NCI-H345 (cell line): ENCODE measurements at regions not wholly inside any gene's neighbourhood (a gene's known extent, or its start where the extent isn't known, plus 50 kb on each side); places are given as distances from the start of the nearest gene placed in this dataset.
"Not testable (repeated sequence)": the region's sequence is repeated elsewhere in the genome, so short reads cannot be mapped to it uniquely, and the experiment has no call there.

ENCODE experiments used
- DNase-seq: peaks from one replicate; lab custom pipeline; 2025; lab: John Stamatoyannopoulos, UW

GRCh38 chr2:138390316-138390945, 111.1 kb upstream of the SPOPL start:
- no peak for DNase-seq

DNA sequence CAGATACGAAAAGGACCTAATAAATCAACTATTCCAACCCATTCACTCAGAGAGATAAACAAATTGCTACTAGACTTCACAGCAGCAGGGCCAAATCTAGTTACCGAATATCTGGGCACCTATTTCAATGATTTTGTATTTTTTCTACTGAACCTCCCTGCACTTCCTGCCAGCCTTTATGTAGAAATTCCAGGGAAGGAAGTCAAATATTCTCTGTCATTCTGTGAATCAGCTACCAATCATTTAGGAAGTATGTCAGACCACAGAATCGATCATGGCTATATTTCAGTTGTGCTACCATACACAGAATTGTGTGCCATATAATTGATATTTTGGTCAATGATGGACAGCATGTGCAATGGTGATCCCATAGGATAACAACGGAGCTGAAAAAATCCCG, 109.6 kb upstream of the SPOPL start:
- DNase-seq, result no peak

DNA sequence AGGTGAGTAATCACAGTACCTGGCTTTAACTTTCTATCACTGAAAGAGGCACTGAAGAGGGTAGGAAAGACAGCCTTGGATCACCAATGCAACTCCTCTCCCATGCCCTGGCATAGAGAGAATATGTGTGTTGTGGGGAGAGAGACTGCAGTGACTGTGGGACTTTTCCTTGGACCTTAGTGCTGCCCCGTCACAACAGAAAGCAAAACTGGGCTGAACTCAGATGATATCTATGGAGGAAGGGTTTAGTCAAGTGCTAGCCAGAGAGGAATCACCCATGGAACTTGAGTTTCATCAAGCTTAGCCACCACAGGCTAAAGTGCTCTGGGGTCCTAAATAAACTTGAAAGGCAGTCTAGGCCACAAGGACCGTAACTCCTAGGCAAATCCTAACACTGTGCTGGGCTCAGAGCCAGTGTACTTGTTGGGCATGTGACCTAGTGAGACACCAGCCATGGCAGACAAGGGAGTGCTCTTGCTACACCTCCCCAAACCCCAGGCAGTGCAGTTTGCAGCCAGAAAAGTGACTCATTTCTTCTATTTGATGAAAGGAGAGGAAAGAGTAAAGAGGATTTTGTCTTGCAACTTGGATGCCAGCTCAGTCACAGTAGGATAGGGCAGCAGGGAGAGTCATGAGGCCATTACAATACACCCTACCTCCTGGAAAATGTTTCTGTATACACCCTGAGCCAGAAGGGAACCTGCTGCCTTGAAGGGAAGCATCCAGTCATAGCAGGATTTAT, 105.8 kb upstream of the SPOPL start:
- DNase-seq, result no peak

DNA sequence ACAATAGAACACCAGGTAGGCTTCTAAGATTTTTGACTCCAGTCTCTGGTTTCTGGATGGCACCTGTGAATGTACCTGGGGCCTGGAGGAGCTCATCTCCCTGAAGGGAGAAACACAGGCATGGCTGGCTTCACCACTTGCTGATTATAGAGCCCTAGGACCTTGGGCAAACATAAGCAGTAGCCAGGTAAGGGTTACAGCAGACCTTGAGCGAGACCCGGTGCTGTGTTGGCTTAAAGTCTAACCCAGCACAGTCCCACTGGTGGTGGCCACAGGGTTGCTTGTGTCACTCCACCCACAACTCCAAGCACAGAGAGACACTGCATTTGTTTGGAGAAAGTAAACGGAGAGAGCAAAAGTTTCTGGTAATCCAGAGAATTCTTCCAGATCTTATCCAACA, 104.7 kb upstream of the SPOPL start:
- no peak for DNase-seq

DNA sequence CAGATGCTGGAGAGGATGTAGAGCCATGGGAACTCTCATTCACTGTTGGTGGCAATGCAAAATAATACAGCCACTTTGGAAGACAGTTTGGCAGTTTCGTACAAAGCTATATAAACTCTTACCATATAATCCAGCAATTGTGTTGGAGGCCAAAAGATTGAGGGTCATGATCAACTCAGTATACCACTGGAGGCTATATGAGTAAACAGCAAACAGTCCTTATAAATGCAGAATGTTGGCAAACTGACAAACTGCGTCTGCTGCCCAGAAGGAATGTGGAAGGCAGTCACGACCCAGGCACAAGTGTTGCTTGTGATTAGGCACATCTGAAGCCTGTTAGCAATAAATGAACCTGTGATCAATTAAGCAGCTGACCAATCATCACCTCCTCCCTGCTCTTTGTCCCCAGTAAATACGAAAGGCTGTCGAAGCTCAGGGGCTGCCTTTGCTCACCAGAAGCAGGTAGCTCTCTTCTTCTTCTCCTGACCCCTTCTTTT, 98.1 kb upstream of the SPOPL start:
- DNase-seq, result no peak

GRCh38 chr2:138414014-138414413, 87.6 kb upstream of the SPOPL start:
- no peak for DNase-seq

DNA sequence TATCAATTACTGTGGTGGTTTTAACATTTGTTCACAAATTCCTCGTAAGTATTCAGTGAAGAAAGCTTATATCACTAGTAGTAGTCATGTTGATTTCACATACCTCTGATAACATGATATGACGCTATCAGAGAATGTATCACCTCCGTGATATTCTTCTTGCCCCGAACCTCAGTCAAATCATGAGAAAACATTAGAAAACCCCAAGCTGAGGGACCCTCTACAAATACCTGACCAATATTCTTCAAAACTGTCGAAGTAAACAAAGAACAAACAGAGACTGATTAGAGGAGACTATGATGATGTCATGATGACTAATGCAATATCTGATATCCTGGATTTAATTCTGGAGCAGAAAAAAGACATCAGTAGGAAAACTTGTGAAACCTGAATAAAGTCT, 85.6 kb upstream of the SPOPL start:
- DNase-seq, result no peak

GRCh38 chr2:138418453-138418852, 83.1 kb upstream of the SPOPL start:
- no peak for DNase-seq

GRCh38 chr2:138421315-138421970, 80.1 kb upstream of the SPOPL start:
- DNase-seq, result no peak

GRCh38 chr2:138421971-138422335, 79.6 kb upstream of the SPOPL start:
- DNase-seq, result no peak

GRCh38 chr2:138423198-138423597, 78.4 kb upstream of the SPOPL start:
- no peak for DNase-seq

GRCh38 chr2:138423745-138424144, 77.8 kb upstream of the SPOPL start:
- no peak for DNase-seq

- no peak for DNase-seq
Measured at GRCh38 chr2:138424436-138425140, 77.0 kb upstream of the SPOPL start.

GRCh38 chr2:138426116-138426515, 75.5 kb upstream of the SPOPL start:
- not testable (repeated sequence) for DNase-seq

DNA sequence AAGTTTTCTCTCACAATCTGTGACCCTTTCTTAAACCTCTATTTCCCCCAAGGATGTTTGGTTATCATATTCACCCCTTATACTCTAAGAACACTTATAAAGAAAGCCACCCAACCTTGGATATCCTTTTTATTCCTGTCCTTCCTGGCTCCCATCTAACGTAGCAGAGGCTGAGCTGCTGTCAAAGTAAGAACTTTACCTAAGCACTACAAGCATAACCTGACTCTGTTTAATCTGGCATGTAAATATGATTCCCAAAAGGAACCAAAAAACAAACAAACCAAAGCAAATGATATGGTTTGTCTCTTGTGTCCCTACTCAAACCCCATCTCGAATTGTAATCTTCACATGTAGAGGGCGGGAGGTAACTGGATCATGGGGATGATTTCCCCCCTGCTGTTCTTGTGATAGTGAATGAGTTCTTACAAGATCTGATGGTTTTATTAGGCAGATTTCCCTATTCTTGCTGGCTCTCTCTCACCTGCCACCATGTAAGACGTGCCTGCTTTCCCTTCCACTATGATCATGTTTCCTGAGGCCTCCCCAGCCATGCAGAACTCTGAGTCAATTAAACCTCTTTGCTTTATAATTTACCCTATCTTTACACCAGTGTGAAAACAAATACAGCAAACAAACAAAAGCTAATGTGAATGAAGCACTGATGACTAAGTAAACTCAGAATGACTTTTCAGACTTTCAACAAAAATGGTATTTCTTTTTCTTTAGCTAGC, 72.7 kb upstream of the SPOPL start:
- DNase-seq, result peak; percentile 32

DNA sequence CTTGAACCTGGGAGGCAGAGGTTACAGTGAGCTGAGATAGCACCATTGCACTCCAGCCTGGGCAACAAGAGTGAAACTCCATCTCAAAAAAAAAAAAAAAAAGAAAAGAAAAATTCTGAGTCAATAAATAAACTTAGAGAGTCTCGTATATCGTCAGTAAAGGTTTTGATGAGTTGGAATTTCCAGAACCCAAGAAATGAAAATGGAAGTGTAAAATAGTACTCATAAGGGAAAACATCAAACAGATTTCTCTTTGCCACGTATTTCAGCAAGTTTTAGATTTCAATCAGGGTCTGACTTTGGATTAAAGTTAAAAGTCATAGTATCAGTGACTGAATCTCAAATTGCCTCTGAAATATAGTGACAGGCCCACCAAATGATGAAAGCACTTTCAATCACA, 71.4 kb upstream of the SPOPL start:
- DNase-seq, result no peak

GRCh38 chr2:138432971-138433370, 68.6 kb upstream of the SPOPL start:
- no peak for DNase-seq

DNA sequence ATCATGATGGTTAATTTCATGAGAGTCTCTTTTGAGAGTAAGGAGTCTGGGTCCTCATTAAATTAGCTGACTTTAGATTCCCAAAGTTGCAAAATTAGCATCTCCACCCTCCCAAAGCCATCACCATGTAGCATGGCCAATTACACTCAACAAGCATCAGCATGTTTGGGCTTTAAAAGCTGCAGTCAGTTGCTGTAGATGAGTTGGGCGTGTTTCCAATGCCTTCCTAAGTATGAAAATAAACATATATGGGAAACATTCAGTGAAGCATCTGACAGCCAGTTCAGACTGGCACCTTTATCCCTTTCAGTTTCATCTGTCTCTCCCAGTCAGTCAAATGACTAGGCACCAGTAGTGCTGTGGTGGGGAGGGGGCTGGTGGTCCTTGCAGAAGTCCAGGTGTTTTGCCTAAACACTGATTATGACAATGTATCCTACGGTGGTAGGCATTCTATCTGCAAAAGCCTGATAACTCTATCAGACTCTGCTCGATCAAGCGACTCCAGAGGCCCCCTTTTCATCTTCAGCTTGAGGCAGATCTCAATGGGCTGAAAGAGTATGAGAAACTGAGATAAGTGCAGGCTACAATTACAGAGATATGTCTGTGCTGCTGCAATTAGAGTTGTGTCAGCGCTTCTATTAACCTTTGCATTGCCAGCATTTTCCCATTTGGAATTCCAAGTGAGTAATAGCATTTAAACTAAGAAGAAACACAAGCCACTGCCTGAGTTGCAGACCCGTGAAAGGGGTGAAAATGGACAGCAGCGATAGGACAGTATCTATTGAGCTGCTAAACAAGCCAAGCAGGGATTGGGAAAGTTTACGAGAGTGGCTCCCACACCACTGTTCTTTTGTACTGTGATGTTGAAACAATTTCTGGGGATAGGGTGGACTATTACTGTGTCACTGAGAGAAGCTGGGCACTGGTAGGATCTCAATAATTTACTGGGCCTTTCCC, 67.3 kb upstream of the SPOPL start:
- peak; percentile 74 for DNase-seq

DNA sequence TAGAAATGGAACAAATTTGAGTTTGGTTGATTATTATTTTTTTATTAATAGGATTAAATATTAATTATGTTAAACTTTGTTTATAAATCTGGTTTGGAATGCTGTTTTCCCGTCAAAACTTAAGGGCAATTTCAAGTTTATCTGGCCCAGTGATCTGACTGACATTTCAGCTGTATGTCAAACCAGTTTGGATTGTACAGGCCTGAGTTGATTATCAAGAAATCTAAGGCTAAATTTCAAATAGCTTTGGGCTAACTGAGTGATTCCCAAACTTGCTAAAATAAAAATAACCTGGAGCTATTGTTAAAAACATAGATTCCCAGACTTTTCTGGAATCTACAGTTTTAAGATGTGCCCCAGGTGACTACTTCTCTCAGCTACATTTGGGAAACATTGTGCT, 65.9 kb upstream of the SPOPL start:
- DNase-seq, result no peak

DNA sequence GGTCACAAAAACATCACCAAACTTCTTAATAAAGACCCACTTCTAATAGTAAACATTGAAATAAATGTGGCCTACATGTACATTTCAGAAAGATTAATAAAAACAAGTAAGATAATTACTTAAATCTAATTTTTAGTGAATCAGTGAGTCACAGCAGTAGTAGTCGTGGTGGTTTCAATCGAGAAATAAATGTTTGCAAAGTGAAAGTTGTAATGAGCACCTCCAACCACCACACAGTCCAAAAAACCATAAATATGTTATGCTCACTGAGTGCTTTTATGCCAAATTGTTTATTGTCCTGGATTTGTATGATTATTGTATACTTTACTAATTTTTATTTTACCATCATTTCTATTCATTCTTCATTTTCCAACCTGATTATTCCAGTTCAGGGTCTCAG, 61.8 kb upstream of the SPOPL start:
- no peak for DNase-seq

GRCh38 chr2:138440759-138441158, 60.8 kb upstream of the SPOPL start:
- no peak for DNase-seq
